ENCODE measurements at regions not wholly inside any gene's neighbourhood (a gene's known extent, or its start where the extent isn't known, plus 50 kb on each side); places are given as distances from the start of the nearest gene placed in this dataset.

GRCh38 chr20:16953858-16954257 lies 205.7 kb downstream of the OTOR start:
- TF ChIP-seq YY1 (IDR thresholded peaks at IDR 0.05; ENCODE audit: insufficient read depth, insufficient read length) (no peak), ZNF274 (IDR thresholded peaks at IDR 0.05; ENCODE audit: low read depth, low read length) (no peak), SUZ12 (IDR thresholded peaks at IDR 0.05; ENCODE audit: extremely low read depth, insufficient read depth, insufficient read length) (no peak)
